GM18951 (cell line): ENCODE measurements at regions not wholly inside any gene's neighbourhood (a gene's known extent, or its start where the extent isn't known, plus 50 kb on each side); places are given as distances from the start of the nearest gene placed in this dataset.

Experiments used
- POLR2A ChIP-seq: IDR thresholded peaks from 4 replicates; pipeline ENCODE4 v1.6.1; 2011; ENCODE audit warnings: mild to moderate bottlenecking; ENCODE audit not compliant: insufficient read length, insufficient read depth; ENCODE audit errors: extremely low read depth
- in situ Hi-C: fragments of 300-500 bp; cut with MboI; formaldehyde crosslinking; loops from one replicate; pipeline ENCODE4 v1.12.0; 2022; ENCODE audit warnings: low sequenced_read_pairs, mixed read lengths, inconsistent platforms; ENCODE audit not compliant: unreplicated experiment

DNA sequence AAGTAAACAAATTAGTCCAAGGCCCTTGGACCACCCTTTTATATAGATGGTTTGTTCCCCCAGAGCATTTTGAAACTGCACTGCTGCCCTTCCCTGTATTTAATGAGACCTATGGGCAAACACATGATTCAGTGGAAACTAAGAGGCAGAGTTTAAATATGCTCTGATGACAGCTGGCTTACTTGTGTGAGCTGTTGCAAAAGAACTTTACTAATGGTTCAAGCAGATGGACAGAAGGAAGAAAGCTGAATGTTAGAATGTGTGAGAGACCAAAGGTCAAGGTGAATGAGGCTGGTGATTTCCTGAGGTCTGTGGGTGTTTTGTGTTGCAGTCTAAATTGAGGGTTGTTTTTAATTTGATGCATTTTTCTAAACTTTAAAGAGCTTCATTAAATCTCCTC lies 123.0 kb upstream of the CEP162 start:
- in situ Hi-C loops: no loop called here
- TF ChIP-seq POLR2A: no peak

GRCh38 chr6:84349542-84349941 lies 122.1 kb upstream of the CEP162 start:
- TF ChIP-seq POLR2A: no peak
- in situ Hi-C loops: no loop called here

DNA sequence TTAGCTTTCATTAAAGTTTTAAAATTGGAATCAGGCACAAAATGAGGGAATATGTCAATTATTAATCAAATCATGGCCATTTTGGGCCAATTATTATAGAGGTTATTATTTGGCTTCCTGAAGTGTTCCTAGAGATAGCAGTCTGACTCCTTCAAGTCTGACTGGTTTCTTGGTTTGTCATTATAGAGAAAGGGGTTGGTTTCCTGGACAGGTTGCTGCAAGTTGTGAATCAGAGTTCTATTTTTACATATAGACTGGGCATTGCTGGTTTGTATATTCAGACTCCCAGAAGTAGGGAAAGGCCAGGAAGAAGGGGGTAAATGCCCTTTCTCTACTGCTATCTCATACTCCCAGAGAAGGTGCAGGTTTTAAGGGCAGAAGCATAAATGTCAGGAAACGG lies 121.4 kb upstream of the CEP162 start:
- in situ Hi-C loops: no loop called here
- TF ChIP-seq POLR2A: no peak

GRCh38 chr6:84346372-84346771 lies 118.9 kb upstream of the CEP162 start:
- TF ChIP-seq POLR2A: no peak
- in situ Hi-C loops: no loop called here

DNA sequence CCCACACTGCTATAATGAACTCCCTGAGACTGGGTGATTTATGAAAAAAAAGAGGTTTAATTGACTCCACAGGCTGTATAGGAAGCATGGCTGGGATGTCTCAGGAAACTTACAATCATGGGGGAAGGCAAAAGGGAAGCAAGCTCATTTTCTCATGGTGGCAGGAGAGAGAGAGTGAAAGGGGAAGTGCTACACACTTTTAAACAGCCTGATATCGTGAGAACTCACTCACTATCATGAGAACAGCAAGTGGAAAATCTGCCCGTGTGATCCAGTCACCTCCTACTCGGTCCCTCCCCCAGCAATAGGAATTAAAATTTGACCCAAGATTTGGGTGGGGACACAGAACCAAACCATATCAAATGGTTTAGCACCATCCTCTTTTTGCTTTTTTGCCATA lies 116.6 kb upstream of the CEP162 start:
- in situ Hi-C loops: no loop called here
- TF ChIP-seq POLR2A: no peak

DNA sequence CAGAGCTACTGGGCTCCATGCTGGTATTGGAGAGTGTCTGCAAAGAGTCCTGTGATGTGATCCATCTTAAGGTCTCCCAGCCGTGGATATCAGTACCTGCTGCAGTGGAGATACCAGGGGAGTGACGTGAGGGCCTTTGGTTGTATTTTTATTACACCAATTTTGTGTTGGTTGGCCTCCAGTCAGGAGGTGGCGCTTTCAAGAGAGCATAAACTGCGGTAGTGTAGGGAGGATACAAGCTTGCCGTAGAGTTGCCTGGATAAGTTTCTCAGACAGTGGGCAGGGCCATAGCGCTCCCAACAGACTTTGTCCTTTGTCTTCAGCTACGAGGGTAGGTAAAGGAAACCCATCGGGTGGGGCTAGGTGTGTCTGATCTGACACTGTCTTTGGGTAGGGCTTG lies 113.0 kb upstream of the CEP162 start:
- no peak for TF ChIP-seq POLR2A
- in situ Hi-C loops: no loop called here

DNA sequence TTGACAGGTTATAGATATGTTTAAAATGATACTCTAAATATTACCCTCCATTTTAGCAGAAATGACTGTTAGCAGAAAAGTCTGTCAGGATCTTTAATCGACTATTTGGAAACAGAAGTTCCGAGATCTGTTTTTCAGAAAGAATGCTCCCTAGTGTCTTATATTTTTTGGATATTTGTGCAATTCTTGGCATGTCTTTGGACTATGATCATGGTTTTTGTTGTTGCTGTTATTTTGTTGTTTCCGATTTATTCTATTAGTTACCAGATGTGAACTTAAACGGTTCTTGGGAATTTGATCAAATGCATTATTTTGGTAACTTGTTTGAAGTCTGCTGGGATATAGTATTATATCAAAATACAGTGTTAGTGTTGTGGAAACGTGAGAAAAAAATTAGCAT lies 106.4 kb upstream of the CEP162 start:
- no peak for TF ChIP-seq POLR2A
- in situ Hi-C loops: no loop called here

DNA sequence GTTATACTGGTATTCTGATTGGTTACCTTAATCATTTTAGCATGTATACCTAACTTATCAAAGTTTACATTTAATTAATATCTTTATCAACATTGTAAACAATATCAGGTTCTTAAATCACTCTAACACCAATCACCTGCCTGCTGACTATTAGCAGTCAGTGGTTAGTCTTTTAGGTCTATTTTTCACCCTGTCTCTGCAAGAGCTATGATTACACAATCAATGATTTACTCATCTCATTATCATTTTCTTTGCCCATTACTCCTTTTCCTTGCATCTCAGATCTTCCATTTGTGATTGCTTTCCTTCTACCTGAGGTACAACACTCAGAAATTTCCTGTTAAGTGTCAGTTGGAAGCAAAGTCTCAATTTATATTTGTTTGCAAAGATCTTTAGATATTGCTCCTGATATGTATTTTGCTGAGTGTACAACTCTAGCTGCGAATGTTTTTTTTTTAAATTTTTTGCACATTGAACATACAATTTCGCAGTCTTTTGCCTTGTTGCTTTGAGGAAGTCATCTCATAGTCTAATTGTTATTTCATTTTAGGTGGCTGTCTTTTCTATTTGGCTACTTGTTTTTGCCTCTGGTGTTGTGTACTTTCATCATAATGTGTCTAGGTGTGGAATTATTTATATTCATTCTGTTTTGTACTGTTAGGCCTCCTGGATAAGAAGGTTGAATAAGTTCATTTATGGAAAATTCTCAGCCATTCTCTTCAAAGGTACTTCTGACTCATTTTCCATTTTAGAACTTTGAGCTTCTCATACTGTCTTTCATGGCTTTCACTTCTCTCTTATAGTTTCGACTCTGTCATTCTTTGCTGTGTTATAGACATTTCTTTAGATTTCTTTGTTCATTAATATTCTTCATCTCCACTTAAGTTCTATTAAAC lies 104.9 kb upstream of the CEP162 start:
- TF ChIP-seq POLR2A: no peak
- in situ Hi-C loops: no loop called here

DNA sequence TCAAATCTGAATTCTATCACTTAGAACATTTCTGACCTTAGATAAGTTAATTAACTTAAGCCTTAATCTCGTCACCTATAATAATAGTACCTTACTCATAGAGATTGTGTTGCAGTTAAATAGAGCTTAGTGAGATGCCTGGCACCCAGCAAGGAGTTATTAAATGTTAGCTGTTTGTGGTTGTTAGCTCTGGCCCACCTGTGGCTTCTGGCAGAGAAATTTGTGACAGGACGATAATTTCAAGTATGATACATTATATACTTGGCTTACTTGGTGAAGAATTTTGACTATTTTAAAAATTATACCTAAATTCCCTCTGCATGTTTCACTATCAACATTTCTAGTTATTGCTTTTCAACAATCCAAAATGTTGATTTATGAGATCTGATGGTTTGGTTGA lies 102.9 kb upstream of the CEP162 start:
- no peak for TF ChIP-seq POLR2A
- in situ Hi-C loops: no loop called here

- TF ChIP-seq POLR2A: no peak
- in situ Hi-C loops: no loop called here
Observed at GRCh38 chr6:84329516-84329915, 102.1 kb upstream of the CEP162 start.

DNA sequence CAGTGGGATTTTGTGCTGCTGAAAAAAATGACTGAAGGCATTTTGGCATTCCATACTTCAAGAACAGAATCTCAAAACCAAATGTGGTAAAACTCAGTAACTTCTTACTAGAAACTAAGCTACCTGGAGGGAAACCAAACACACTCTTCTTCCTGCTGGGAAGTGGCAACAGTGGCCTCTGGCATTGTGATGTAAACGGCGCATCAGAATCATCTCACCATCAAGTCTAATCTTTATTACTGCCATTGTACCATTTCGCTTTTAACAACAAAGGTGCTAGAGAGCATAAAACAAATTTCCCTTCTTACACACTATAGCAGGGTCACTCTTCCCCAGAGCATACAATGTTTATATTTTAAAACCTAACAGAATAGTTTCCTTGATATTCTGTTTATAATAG lies 101.6 kb upstream of the CEP162 start:
- TF ChIP-seq POLR2A: no peak
- in situ Hi-C loops: no loop called here

GRCh38 chr6:84317463-84317862 lies 90.0 kb upstream of the CEP162 start:
- in situ Hi-C loops: no loop called here
- no peak for TF ChIP-seq POLR2A

GRCh38 chr6:84314377-84314898 lies 87.0 kb upstream of the CEP162 start:
- TF ChIP-seq POLR2A: no peak
- in situ Hi-C loops: no loop called here

DNA sequence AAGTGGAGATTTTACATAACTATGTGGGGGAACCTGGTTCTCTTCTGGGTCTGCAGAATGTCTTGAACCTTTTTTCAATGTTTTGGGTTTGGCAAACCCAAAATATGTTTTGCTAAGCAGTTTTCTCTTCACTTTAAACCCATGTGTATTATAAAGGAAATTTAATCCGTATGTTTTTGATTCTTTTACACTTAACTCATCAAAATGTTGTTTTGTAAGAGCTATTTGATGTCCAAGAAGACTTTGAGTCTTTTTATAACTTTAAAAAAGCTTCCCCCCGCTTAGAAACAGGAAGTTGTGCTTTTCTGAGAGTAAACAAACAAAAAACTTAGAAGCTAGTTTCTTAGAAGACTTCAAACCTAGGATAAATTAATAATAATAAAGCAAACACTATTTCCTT lies 81.9 kb upstream of the CEP162 start:
- TF ChIP-seq POLR2A: no peak
- in situ Hi-C loops: no loop called here
